ENCODE measurements at regions not wholly inside any gene's neighbourhood (a gene's known extent, or its start where the extent isn't known, plus 50 kb on each side); places are given as distances from the start of the nearest gene placed in this dataset.

GRCh38 chr16:86380030-86380429 lies 130.3 kb upstream of the FOXF1 start:
- H3K9me3 ChIP-seq (ENCODE audit: severe bottlenecking), result no peaks in the 10 kb centered on the region
- no peak for ATAC-seq (ENCODE audit: low read depth)
- TF ChIP-seq CTCF (IDR thresholded peaks at IDR 0.05; ENCODE audit: poor library complexity, severe bottlenecking), result no peak
- no peak overlapping the region for H3K4me3 ChIP-seq (ENCODE audit: severe bottlenecking)
- no peaks in the 10 kb centered on the region for H3K27me3 ChIP-seq (ENCODE audit: insufficient read depth, poor library complexity, severe bottlenecking)
- no peaks in the 10 kb centered on the region for H3K4me1 ChIP-seq (ENCODE audit: insufficient read depth, poor library complexity, severe bottlenecking)
- no peak for DNase-seq (ENCODE audit: low spot score)
- no peaks in the 10 kb centered on the region for H3K36me3 ChIP-seq (ENCODE audit: low read depth)
- no peak overlapping the region for H3K27ac ChIP-seq (ENCODE audit: poor library complexity, severe bottlenecking)

GRCh38 chr16:86381491-86381890 lies 128.8 kb upstream of the FOXF1 start:
- H3K4me1 ChIP-seq (ENCODE audit: insufficient read depth, poor library complexity, severe bottlenecking), result no peaks in the 10 kb centered on the region
- H3K4me3 ChIP-seq (ENCODE audit: severe bottlenecking), result no peak overlapping the region
- no peaks in the 10 kb centered on the region for H3K27me3 ChIP-seq (ENCODE audit: insufficient read depth, poor library complexity, severe bottlenecking)
- no peak overlapping the region for H3K27ac ChIP-seq (ENCODE audit: poor library complexity, severe bottlenecking)
- no peak for DNase-seq (ENCODE audit: low spot score)
- TF ChIP-seq CTCF (IDR thresholded peaks at IDR 0.05; ENCODE audit: poor library complexity, severe bottlenecking), result no peak
- ATAC-seq (ENCODE audit: low read depth), result no peak
- H3K36me3 ChIP-seq (ENCODE audit: low read depth), result no peaks in the 10 kb centered on the region
- H3K9me3 ChIP-seq (ENCODE audit: severe bottlenecking), result no peaks in the 10 kb centered on the region

GRCh38 chr16:86382067-86382773 lies 128.1 kb upstream of the FOXF1 start:
- H3K36me3 ChIP-seq (ENCODE audit: low read depth), result no peaks in the 10 kb centered on the region
- DNase-seq (ENCODE audit: low spot score) (no peak), ATAC-seq (ENCODE audit: low read depth) (no peak)
- no peak overlapping the region for H3K27ac ChIP-seq (ENCODE audit: poor library complexity, severe bottlenecking)
- TF ChIP-seq CTCF (IDR thresholded peaks at IDR 0.05; ENCODE audit: poor library complexity, severe bottlenecking), result no peak
- no peaks in the 10 kb centered on the region for H3K27me3 ChIP-seq (ENCODE audit: insufficient read depth, poor library complexity, severe bottlenecking)
- peaks cover 5% of the 10 kb centered on the region for H3K4me1 ChIP-seq (ENCODE audit: insufficient read depth, poor library complexity, severe bottlenecking)
- H3K4me3 ChIP-seq (ENCODE audit: severe bottlenecking), result no peak overlapping the region
- H3K9me3 ChIP-seq (ENCODE audit: severe bottlenecking), result no peaks in the 10 kb centered on the region

- DNase-seq (ENCODE audit: low spot score) (no peak), ATAC-seq (ENCODE audit: low read depth) (no peak)
- no peak for TF ChIP-seq CTCF (IDR thresholded peaks at IDR 0.05; ENCODE audit: poor library complexity, severe bottlenecking)
- peaks cover 10% of the 10 kb centered on the region for H3K4me1 ChIP-seq (ENCODE audit: insufficient read depth, poor library complexity, severe bottlenecking)
- no peaks in the 10 kb centered on the region for H3K9me3 ChIP-seq (ENCODE audit: severe bottlenecking)
- no peaks in the 10 kb centered on the region for H3K27me3 ChIP-seq (ENCODE audit: insufficient read depth, poor library complexity, severe bottlenecking)
- H3K27ac ChIP-seq (ENCODE audit: poor library complexity, severe bottlenecking), result no peak overlapping the region
- no peak overlapping the region for H3K4me3 ChIP-seq (ENCODE audit: severe bottlenecking)
- H3K36me3 ChIP-seq (ENCODE audit: low read depth), result no peaks in the 10 kb centered on the region
Observed at GRCh38 chr16:86382774-86383407, 127.4 kb upstream of the FOXF1 start.
